GM21447 (cell line): ENCODE measurements at regions not wholly inside any gene's neighbourhood (a gene's known extent, or its start where the extent isn't known, plus 50 kb on each side); places are given as distances from the start of the nearest gene placed in this dataset.
"Not testable (repeated sequence)": the region's sequence is repeated elsewhere in the genome, so short reads cannot be mapped to it uniquely, and the experiment has no call there.

Experiments used
- ATAC-seq: cut with Tn5 transposase; IDR thresholded peaks from one replicate; pipeline ENCODE4 v1.9.1; 2021; ENCODE audit not compliant: unreplicated experiment

DNA sequence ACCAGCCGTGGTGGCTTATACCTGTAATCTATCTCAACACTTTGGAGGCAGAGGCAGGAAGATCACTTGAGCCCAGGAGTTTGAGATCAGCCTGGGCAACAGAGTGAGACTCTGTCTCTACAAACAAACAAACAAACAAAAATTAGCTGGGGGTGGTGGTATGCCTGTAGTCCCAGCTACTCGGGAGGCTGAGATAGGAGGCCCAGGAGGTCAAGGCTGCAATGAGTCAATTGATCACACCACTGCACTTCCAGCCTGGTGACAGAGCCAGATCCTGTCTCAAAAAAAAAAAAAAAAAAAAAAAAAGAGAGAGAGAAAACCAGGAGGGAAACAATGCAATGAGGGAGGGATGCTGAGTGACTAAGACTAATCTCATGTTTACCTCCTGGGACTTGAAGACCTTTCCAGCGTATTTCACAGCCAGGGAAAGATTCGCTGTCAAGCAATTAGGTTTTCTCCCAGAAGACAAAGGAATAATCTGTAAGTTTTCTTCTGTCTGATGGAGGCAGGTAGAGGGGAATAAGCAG lies 51.1 kb upstream of the MIER3 start:
- no peak for ATAC-seq

DNA sequence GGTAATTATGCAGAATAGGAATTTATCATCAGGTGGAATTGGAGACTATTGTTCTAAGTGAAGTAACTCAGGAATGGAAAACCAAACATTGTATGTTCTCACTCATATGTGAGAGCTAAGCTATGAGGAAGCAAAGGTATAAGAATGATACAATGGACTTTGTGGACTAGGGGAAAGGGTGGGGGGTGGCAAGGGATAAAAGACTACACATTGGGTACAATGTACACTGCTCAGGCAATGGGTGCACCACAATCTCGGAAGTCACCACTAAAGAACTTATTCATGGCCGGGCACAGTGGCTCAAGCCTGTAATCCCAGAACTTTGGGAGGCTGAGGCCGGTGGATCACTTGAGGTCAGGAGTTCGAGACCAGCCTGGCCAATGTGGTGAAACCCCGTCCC lies 51.6 kb upstream of the MIER3 start:
- not testable (repeated sequence) for ATAC-seq

DNA sequence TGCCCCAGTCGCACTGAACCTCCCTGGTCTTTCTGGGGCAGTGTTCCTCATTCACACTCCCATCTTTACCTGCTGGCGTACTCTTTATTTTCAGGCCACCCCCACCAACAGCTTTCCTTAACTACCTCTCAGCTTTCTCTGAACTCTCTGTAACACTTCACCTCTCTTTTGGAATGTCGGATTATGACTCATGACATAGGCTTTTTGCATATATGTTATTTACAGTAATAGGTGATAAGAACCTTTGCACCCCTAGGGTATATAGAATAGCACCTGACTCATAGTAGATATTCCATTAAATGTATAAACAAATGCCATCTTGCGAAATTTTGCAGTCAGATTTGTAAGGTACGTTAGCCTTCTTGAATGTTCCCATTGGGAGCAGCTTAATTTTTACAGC lies 52.9 kb upstream of the MIER3 start:
- ATAC-seq: no peak

DNA sequence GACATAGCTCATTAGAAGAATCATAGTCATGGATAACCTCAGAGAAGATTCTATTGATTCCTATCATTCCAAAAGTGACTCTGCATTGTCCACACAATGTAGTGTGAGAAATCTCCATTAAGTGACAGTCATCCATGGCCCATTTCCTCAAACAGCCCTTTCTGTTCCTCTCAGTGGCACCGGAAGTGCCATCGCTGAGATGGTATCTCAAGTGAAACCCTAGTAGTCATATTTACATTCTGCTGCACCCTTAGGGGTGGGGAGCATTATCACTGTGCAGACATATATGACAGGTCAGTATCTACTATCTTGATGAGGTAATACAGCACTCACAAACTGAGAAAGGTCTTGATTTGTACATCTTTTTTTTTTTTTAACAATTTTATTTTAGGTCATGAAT lies 55.4 kb upstream of the MIER3 start:
- ATAC-seq: peak; percentile 58

DNA sequence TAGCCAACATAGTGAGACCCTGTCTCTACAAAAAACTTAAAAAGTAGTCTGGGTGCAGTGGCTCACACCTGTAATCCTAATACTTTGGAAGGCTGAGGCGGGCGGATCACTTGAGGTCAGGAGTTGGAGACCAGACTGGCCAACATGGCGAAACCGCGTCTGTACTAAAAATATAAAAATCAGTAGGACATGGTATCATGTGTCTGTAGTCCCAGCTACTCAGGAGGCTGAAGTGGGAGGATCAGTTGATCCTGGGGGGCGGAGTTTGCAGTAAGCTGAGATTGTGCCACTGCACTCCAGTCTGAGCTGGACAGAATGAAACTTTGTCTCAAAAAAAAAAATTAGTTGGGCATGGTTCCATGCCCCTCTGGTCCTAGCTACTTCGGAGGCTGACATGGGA lies 57.9 kb upstream of the MIER3 start:
- no peak for ATAC-seq

DNA sequence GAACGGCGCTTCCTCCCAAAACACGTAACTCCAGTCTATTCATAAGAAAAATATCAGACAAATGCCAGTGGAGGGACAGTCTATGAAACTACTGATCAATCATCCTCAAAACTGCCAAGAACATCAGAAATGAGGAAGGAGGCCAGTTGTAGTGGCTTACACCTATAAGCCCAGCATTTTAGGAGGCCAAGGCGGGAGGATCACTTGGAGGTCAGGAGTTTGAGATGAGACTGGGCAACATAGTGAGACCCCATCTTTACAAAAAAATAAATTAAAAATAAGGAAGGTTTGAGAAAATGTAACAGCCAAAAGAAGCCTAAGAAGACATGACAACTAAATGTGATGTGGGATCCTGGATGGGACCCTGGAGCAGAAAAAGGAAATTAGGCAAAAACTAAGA lies 58.9 kb upstream of the MIER3 start:
- ATAC-seq: no peak

DNA sequence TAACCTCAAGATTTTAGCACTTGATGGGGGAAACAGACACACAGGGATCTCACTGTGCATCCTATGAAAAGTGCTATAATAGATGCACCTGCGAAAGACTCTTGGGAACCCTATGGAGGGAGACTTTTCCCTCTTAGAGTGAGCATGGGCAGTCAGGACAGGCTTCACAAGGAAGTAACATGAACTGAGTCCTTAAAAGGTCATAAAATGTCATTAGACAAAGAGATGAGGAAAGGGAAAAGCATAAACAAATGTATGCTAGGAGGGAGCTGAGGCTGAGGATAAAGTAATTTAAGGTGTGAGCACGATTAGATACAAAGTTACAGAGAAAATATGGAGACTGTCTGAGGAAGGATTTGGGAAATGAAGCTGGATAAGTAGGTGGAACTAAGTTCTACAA lies 60.6 kb upstream of the MIER3 start:
- ATAC-seq: no peak

DNA sequence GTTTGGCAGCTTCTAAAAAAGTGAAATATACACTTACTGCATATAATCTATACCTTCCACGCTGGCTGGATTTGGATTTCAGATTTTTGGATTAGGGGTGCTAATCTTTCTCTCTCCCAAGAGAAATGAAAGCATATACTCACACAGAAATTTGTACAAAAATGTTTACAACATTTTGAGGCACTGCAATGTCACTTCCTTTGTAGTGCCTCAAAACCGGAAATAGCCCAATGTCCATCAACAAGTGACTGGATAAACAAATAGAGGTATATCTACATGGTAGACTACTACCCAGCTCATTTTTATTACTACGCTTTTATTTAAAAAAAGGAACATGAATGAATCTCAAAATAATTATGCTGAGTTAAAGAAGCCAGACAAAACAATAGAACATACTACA lies 74.0 kb upstream of the MIER3 start:
- no peak for ATAC-seq

DNA sequence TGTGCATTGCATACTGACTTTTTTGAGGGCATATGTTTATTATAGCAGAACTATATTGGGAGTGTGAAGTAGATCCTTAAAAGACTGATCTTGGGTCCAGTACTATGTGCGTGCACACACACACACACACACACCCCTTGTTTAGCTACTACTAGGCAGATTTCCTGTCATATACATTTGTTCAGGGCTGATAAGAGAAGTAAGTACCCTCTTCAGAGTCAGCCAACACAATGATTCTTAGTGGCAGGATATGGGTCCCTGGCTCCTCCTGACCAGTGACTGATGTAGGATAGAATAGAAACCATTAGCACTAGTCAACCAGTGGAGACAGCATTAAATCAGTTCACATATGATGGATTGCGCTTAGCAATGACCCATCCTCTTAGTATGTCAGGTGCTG lies 76.2 kb upstream of the MIER3 start:
- no peak for ATAC-seq

DNA sequence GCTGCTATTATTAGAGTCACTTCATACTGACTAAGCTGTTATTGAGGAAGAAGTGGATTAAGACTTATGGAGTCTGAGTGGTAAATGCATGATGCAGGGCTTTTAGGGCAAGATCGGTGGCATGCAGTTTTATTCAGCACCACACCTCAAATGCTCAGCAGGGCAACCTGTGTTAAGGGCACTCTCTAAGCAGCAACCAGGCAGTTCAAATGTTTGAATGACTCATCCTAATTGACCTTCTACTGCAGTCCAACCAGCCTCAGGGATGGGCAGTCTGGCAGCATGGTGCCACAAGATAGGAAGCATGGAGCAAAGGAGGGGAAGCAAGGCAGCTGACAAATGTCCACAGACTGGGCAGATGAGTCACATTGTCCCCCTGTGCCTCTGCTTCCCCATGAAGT lies 80.2 kb upstream of the MIER3 start:
- no peak for ATAC-seq

DNA sequence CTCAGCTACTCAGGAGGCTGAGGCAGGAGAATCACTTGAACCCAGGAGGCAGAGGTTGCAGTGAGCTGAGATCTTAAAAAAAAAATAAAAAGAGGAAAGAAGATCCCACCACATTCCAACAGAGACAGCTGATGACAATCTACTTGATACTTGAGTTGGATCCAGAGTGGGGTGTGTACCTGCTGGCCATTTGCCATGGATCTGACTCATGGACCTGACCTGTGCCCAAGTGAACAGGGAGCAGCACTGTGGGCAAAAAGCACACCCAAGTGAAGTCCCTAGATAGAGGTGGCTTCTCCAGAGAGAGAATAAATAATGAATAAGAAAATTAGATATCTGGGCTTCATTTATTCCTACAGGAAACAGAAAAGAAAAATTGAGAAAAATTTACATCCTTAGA lies 81.2 kb upstream of the MIER3 start:
- no peak for ATAC-seq

DNA sequence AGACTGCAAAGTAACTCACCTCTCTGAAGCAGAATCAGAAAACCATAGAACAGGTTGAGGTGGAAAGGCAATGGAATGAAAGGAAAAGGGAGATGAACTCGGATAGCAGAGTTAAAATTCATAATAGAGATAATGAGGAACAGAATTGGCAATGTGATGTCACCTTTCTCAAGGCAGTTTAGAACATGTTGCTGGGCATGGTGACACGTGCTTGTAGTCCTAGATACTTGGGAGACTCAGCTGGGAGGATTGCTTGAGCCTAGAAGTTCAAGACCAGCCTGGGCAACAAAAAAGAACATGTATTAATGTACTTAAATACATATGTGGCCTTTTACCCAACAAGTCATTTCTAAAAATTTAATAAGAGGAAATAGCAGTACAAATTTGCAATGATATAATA lies 81.6 kb upstream of the MIER3 start:
- ATAC-seq: no peak

DNA sequence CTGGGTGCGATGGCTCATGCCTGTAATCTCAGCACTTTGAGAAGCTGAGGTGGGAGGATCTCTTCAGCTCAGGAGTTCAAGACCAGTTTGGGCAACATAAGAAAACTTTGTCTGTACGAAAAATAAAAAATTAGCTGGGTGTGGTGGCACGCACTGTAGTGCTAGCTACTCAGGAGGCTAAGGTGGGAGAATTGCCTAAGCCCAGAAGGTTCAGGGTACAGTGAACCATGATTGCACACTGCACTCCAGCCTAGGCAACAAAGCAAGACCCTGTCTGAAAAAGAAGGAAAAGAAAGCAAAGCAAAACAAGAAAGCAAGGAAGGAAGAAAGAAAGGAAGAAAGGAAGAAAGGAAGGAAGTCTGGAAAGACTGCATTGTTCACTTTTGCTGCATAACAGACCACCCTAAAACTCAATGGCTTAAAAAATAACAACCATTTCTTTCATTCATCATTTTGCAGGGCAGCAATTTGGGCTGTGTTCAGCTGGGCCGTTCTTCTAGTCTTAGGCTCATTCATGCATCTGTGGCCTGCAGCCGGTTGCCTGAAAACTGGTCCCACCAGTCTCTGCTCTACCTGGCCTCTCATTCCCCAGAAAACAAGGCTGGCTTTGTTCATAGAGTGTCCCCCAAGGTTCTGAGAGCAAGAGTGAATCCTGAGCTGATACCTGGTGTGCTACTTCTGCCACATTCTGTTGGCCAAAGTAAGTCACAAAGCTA lies 82.4 kb upstream of the MIER3 start:
- ATAC-seq: no peak

DNA sequence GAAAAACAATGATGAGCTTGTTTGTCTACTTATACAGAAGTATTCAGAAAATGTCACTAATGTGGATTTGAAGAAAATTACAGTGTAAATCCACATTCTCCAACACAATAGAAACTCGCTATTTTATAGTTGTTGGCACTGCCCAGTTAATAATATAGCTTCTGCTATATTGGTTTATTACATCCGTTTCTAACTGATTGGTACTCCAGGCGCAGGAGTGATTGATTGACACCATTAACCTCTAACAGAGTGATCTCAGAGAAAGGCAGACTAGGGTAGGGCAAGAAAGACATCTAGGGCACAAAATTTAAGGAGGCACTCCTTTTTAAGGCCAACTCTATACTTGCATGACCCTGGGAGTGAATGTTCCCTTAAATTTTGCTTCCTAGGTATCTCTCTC lies 84.0 kb upstream of the MIER3 start:
- ATAC-seq: no peak

DNA sequence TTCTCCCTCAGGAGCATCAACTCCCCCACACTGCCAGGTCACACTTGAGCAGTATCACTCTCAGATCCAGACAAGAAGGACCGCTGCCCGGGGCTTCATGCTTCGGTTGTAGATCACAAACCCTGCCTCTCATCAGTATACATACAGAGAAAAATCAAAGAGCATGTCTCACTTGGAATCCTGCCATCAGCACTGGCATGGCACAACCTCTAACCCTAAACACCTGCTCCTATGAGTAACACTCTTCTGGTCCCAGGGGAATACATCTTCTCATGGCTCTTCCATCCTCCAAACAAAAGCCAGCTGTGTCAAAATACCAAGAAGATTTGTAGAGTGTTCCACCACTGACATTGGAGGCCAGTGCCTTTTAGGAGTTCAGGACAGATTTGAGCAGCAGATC lies 84.8 kb upstream of the MIER3 start:
- ATAC-seq: no peak

DNA sequence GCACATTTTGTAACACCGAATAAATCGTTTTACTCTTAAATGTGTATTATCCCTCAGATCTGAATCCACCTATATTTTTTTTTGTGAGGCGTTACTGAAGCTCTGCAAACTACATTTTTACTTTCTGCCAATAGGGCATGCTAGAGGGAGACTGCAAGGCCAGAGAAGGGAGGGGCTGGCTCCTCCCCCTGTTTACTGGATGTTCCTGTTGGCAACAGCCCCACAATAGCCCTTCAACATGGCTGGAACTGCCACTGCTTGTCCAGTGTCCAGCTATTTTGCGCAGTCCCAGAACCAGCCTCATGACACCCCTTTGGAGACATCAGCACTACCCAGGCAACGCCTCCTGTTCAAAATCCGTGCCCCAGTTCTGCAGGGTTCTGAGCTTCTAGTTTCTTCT lies 85.4 kb upstream of the MIER3 start:
- no peak for ATAC-seq

DNA sequence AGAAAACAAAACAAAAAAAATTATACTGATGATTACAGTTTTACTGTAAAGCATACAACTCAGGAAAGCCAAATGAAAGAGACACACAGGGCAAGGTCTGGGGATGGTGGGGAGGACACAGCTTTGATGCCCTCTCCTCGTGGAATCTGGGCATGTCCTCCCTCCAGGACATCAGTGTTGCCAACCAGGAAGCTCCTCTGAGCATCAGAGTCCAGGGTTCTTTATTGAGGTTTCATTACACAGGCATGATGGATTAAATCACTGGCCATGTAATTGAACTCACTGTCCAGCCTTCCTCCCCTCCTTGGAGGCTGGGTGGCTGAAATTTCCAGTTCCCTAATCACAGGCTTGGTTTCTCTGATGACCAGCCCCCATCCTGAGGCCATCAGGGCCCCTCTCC lies 89.6 kb upstream of the MIER3 start:
- no peak for ATAC-seq

DNA sequence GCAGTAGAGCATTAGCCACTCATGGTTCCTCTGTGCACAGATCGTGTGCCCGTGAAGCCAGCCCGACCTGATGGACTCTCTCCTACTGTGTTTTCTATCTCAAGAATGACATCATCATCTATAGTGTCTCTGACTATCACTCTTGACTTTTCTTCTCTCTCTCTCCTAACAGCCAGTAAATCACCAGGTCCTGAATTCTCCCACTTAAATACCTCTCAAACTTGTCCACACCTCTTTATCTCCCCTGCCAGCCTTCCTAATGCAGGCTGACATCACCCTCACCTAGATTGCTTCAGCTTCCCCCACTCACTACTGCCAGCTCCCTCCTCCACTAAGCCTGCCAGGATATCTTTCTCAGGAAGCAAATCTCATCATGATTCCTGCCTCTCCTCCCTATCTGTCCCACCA lies 90.6 kb upstream of the MIER3 start:
- no peak for ATAC-seq

DNA sequence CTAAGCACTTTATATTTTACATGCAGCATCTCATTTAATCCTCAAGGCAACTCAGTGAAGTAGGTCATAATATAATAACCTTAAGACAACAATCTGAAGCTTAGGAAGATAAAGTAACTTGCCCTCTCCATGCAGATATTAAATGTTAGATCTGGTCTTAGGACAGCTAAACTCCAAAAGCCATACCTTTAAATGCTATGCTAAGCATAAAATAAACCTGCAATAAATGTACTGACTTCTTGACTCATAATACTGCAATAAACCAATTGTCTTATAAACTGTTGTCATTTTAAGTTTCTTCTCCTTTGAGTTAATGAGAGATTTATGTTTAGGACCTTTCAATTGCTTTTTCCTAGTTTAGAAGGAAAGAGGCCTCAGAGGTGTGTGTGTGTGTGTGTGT lies 102.2 kb upstream of the MIER3 start:
- ATAC-seq: no peak

DNA sequence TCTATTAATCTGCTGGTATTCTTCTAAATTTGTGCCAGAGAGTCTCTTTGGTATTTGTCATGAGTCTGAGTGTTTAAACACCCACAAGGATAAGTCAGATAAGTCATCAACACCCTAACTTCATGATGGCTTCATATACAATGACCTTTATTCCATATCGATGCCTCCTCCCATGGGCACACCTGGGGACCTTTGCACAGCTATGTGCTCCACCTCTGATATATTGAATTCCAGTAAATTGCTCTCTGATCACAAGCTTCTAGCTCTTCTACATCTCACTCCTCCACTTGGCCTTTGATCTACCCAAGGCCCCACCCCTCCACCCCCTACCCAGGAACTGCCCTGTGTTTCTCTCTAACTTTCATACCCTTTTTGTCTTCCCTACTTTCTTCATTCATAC lies 102.7 kb upstream of the MIER3 start:
- no peak for ATAC-seq

DNA sequence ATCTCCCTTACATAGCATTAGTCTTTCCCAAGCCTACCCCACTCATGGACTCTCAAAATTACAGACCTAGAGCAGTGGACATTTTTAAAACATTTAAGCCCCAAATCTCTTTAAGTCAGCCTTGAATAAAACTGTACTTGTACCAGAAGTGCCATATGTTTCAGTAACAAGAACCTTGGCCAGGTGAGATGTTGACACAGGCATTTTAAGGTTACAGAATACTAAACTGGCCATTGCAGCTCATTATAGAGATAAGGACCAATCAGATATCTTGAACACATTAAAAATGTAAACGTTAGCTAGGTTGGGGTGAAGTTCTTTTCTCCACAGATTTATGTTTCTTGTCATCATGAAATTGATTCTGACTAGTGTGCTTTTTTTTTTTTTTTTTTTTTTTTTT lies 103.8 kb upstream of the MIER3 start:
- no peak for ATAC-seq

DNA sequence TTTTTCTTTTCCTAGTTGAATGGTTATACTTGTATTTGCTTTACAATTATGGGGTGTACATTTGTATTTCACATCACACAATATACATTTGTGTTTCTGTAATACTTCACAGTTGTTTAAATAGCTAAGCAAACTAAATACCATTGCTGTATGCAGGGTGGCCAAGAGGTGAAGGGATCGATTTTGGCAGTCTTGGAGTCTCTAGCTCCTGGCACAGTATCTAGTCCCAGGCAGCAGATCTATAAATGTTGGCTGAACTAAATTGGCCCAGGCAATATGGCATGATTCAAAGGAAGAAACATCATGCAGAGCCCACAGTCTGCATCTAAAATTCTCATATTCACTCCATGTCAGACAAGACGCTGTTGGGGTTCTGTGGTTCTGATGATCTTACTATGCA lies 110.1 kb upstream of the GPBP1 start:
- no peak for ATAC-seq

DNA sequence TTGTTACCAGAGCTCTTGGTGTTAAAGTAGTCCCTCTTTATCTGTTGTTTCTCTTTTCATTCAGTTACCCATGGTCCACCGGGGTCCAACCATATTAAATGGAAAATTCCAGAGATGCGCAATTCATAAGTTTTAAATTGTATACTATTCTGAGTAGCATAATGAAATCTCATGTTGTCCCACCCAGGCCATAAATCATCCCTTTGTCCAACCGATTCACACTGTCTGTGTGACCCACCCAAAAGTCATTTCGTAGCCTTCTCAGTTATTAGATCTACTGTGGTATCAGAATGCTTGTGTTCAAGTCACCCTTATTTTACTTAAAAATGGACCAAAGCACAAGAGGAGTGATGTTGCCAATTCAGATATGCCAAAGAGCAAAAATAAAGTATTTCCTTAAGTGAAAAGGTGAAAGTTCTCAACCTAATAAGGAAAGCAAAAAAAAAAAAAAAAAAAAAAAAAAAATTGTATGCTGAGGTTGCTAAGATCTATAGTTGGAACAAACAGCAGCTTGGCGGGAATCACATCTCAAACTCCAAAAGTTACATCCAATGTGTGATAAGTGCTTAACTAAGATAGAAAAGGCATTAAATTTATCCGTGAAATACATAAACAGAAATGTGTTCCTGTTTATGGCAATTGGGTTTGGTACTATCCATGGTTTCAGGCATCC lies 106.8 kb upstream of the GPBP1 start:
- no peak for ATAC-seq
